Psoas muscle (tissue), 7 donors: ENCODE measurements at regions not wholly inside any gene's neighbourhood (a gene's known extent, or its start where the extent isn't known, plus 50 kb on each side); places are given as distances from the start of the nearest gene placed in this dataset.

Experiments used
- ATAC-seq, 4 donors: fragments of 200-7000 bp; cut with Tn5 transposase; one replicate each; pipeline ENCODE4 v1.9.1; 2020; ENCODE audit warnings: moderate library complexity in 3 of 4, mild to moderate bottlenecking in 2 of 4
- DNase-seq, 2 donors: peaks; one replicate each; pipeline ENCODE4 v3.0.0-alpha.2; 2020
- H3K27ac ChIP-seq: fragments of 200-600 bp; one replicate; pipeline ENCODE4 v1.8.0; 2022
- H3K27me3 ChIP-seq, 3 donors: fragments of 200-600 bp in 1 of 3; one replicate each; pipeline versions ENCODE4 v1.6.1 to v1.8.0; 2013 to 2022; ENCODE audit warnings: low read length in 2 of 3, mild to moderate bottlenecking in 2 of 3, moderate library complexity in 1 of 3; ENCODE audit not compliant: insufficient read depth in 3 of 3
- H3K36me3 ChIP-seq, 2 donors: fragments of 200-600 bp in 1 of 2; one replicate each; pipeline versions ENCODE4 v1.6.1 to v1.8.0; 2013 to 2022; ENCODE audit warnings: low read depth in 1 of 2, mild to moderate bottlenecking in 1 of 2, moderate library complexity in 1 of 2; ENCODE audit not compliant: insufficient read depth in 1 of 2
- H3K4me1 ChIP-seq: fragments of 200-600 bp; one replicate; pipeline ENCODE4 v1.8.0; 2022
- H3K4me3 ChIP-seq: fragments of 200-600 bp; one replicate; pipeline ENCODE4 v1.8.0; 2022; ENCODE audit warnings: mild to moderate bottlenecking
- H3K9me3 ChIP-seq: fragments of 200-600 bp; one replicate; pipeline ENCODE4 v1.8.0; 2022
- CTCF ChIP-seq: fragments of 200-600 bp; IDR thresholded peaks from one replicate; pipeline ENCODE4 v1.8.0; 2022; ENCODE audit warnings: antibody characterized with exemption
- WGBS, 3 donors: extraction: QIAGEN DNeasy Blood & Tissue Kit; methylation state at CpG; one replicate each; pipeline versions ENCODE4 v1.1.6 to v1.1.7; 2013; 5-methylcytosine and 5-hydroxymethylcytosine counted together
- intact Hi-C, 2 donors: fragments of 100-400 bp; cut with DNase I; formaldehyde crosslinking; loops; one replicate each; pipeline versions ENCODE4 v1.11.0 to v1.14.2; 2022
- donor health status: healthy with polysubstance abuse.
- donor health status: DM: no; HTN: no; CAD: no; lungs with moderate emphysema.
- donor health status: Bipolar disorder and iron deficiency.
- donor health status: healthy.
- donor health status: DM: yes; HTN: yes; CAD: no.
- donor health status: DM: no; HTN: no; CAD: no.
- donor health status: DM: yes; HTN: yes; CAD: no.

DNA sequence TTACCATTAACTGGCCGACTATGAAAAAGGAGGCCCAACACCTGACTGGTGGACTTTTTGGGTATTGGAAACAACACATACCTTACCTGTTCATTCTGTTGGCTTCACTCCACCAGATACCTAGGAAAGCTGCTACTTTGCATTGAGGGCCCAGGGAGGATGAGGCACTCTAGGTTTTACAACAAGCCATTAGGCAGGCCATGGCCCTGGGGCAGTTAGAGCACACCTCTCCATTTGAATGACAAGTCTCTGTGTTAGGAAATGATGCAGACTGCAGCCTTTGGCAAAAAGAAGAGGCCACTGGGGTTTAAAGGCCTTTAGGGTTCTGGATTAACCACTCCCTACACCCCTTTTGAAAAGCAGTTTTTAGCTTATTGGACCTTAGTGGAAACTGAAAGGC, 144.3 kb downstream of the OR2B2 start:
- Histone ChIP-seq H3K4me1 (no peaks in the 10 kb centered on the region), H3K27ac (no peak overlapping the region), H3K4me3 (no peak overlapping the region), H3K36me3 (no peaks in the 10 kb centered on the region), H3K27me3 (peaks cover 0 to 26% (median 0%) of the 10 kb centered on the region in 3 donors), H3K9me3 (no peaks in the 10 kb centered on the region)
- 92 to 100% (median 95%) methylated on average over 1 of the region's 1 CpG for WGBS, 3 donors
- no peak for DNase-seq
- TF ChIP-seq CTCF = no peak
- intact Hi-C loops = no loop called here
- ATAC-seq = no peak

DNA sequence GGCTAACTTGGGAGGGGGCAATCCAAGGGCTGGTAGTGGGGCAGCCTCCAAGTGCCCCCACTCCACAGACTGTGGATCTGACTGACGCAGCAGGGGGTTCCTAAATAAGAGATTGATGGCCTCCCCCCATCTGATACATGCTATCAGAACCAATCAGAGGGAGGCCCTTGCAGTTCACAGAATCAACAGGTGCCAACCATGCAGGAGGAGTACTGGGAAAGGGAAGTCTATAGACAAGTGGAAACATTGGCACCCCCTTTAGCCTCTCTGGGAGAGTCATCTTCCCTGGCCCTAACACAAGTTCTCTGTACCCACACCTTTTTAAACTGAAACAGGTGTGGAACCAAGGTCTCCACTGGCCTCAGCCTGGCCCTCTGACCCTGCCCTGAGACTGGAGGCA, 145.8 kb downstream of the OR2B2 start:
- Histone ChIP-seq H3K4me3 (no peak overlapping the region), H3K4me1 (no peaks in the 10 kb centered on the region), H3K36me3 (no peaks in the 10 kb centered on the region), H3K27ac (no peak overlapping the region), H3K9me3 (no peaks in the 10 kb centered on the region), H3K27me3 (peaks cover 0 to 36% (median 0%) of the 10 kb centered on the region in 3 donors)
- intact Hi-C loops = no loop called here
- no peak for TF ChIP-seq CTCF
- WGBS, 3 donors = 89 to 100% (median 100%) methylated on average over 1 of the region's 1 CpG
- no peak for ATAC-seq
- no peak for DNase-seq

DNA sequence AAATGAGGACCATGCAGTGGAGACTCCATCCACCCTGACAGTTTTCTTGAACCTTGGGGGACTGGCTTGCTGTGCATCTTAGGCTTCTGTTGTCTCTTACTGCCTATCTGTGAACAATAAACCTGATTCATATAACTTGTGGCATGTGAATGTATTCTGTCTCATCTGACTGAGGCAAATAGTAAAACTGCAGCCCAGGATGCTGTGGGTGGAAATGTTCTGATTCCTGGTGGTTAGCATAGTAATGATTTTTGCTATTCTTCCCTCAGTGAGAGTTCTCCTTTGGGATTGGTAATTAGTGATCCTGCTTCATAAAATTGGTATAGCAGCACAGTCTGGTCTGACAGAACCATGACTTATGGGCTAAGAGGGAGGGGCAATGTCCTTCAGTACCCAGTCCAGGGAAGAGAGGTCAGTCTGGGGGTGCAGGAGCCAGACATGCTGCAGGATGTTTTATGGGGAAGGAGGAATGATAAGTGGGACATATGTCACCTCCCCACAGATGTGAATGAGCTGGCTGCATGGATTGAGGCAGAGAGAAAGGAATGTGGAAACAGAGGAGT, 147.1 kb downstream of the OR2B2 start:
- DNase-seq (no peak), ATAC-seq (no peak)
- Histone ChIP-seq H3K27ac (no peak overlapping the region), H3K4me1 (no peaks in the 10 kb centered on the region), H3K4me3 (no peak overlapping the region), H3K36me3 (no peaks in the 10 kb centered on the region), H3K9me3 (no peaks in the 10 kb centered on the region), H3K27me3 (peaks cover 0 to 34% (median 0%) of the 10 kb centered on the region in 3 donors)
- intact Hi-C loops = no loop called here
- TF ChIP-seq CTCF = no peak

- H3K27me3 ChIP-seq = peaks cover 0 to 54% (median 9%) of the 10 kb centered on the region in 3 donors
- ATAC-seq = no peak
- intact Hi-C loops = no loop called here
These were observed 150.8 kb downstream of the OR2B2 start for GRCh38 chr6:27761391-27761790.

More at GRCh38 chr6:27761391-27761790, 150.8 kb downstream of the OR2B2 start:
- H3K4me3 ChIP-seq = no peak overlapping the region
- H3K27ac ChIP-seq = no peak overlapping the region
- H3K4me1 ChIP-seq = no peaks in the 10 kb centered on the region
- 57 to 67% (median 61%) methylated on average over 7 of the region's 7 CpGs for WGBS, 3 donors
- no peaks in the 10 kb centered on the region for H3K36me3 ChIP-seq
- no peak for TF ChIP-seq CTCF
- DNase-seq = no peak
- H3K9me3 ChIP-seq = no peaks in the 10 kb centered on the region
